Kidney (tissue), 13 donors: ENCODE measurements at regions not wholly inside any gene's neighbourhood (a gene's known extent, or its start where the extent isn't known, plus 50 kb on each side); places are given as distances from the start of the nearest gene placed in this dataset.

Experiments
- DNase-seq, 5 donors: peaks; one replicate each; pipeline ENCODE4 v3.0.0-alpha.2; 2013 to 2020
- FAIRE-seq: peaks from 2 replicates; lab custom pipeline; 2012; peaks lifted over from hg19 to GRCh38; lab: Jason Lieb, UNC
- H3K27ac ChIP-seq, 2 donors: one replicate each; pipeline ENCODE4 v1.7.0; 2013; ENCODE audit warnings: low read depth in 2 of 2, low read length in 2 of 2, inconsistent platforms in 1 of 2
- H3K27me3 ChIP-seq: one replicate; pipeline ENCODE4 v1.7.1; 2013; ENCODE audit warnings: low read length, inconsistent platforms; ENCODE audit not compliant: control insufficient read depth, insufficient read depth
- H3K36me3 ChIP-seq, 3 donors: one replicate each; pipeline versions ENCODE4 v1.7.0 to v1.7.1; 2013; ENCODE audit warnings: low read length in 3 of 3, control low read depth in 1 of 3, inconsistent platforms in 1 of 3; ENCODE audit not compliant: insufficient read depth in 3 of 3, control insufficient read depth in 2 of 3
- H3K4me1 ChIP-seq, 3 donors: one replicate each; pipeline versions ENCODE4 v1.7.0 to v1.7.1; 2013; ENCODE audit warnings: low read length in 3 of 3, inconsistent platforms in 1 of 3, low read depth in 1 of 3; ENCODE audit not compliant: control insufficient read depth in 2 of 3, insufficient read depth in 2 of 3
- H3K4me3 ChIP-seq, 3 donors: one replicate each; pipeline versions ENCODE4 v1.7.0 to v1.8.1; 2013; ENCODE audit warnings: low read length in 3 of 3, control low read depth in 1 of 3, inconsistent platforms in 1 of 3
- H3K9ac ChIP-seq, 3 donors: one replicate each; pipeline versions ENCODE4 v1.7.0 to v1.7.1; 2013; ENCODE audit warnings: low read length in 3 of 3, control low read depth in 1 of 3, inconsistent platforms in 1 of 3
- H3K9me3 ChIP-seq, 3 donors: one replicate each; pipeline versions ENCODE4 v1.7.0 to v1.7.1; 2013; ENCODE audit warnings: low read length in 3 of 3, control low read depth in 1 of 3, inconsistent platforms in 1 of 3; ENCODE audit not compliant: control insufficient read depth in 2 of 3, insufficient read depth in 1 of 3
- intact Hi-C: fragments of 100-400 bp; cut with DNase I; formaldehyde crosslinking; loops from one replicate; pipeline ENCODE4 v1.11.1; 2022
- TF ChIP-seq, protein P1 (sequence below): IDR thresholded peaks from 3 replicates; pipeline ENCODE4 v1.5.1; 2012; ENCODE audit warnings: mild to moderate bottlenecking, moderate library complexity, borderline replicate concordance; ENCODE audit not compliant: insufficient read depth; ENCODE audit errors: extremely low read depth
- donor health status: control.
- donor health status: control.
- donor health status: control.
- donor health status: control.
- donor health status: control.
- donor health status: DM: yes; HTN: yes; CAD: no.
- donor health status: Normal renal cell carcinoma (clear cell type).

- H3K4me3 ChIP-seq: no peak overlapping the region
- intact Hi-C loops: no loop called here
- H3K27ac ChIP-seq: no peak overlapping the region
- no peak for FAIRE-seq
- no peak overlapping the region for H3K9ac ChIP-seq
- H3K27me3 ChIP-seq: no peaks in the 10 kb centered on the region
- no peak for DNase-seq
- TF ChIP-seq, protein P1, sequence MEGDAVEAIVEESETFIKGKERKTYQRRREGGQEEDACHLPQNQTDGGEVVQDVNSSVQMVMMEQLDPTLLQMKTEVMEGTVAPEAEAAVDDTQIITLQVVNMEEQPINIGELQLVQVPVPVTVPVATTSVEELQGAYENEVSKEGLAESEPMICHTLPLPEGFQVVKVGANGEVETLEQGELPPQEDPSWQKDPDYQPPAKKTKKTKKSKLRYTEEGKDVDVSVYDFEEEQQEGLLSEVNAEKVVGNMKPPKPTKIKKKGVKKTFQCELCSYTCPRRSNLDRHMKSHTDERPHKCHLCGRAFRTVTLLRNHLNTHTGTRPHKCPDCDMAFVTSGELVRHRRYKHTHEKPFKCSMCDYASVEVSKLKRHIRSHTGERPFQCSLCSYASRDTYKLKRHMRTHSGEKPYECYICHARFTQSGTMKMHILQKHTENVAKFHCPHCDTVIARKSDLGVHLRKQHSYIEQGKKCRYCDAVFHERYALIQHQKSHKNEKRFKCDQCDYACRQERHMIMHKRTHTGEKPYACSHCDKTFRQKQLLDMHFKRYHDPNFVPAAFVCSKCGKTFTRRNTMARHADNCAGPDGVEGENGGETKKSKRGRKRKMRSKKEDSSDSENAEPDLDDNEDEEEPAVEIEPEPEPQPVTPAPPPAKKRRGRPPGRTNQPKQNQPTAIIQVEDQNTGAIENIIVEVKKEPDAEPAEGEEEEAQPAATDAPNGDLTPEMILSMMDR: no peak
- H3K4me1 ChIP-seq: no peaks in the 10 kb centered on the region
- H3K36me3 ChIP-seq: no peaks in the 10 kb centered on the region
- H3K9me3 ChIP-seq: no peaks in the 10 kb centered on the region
Observed at GRCh38 chrX:40880712-40881111, 145.4 kb upstream of the MED14 start.

DNA sequence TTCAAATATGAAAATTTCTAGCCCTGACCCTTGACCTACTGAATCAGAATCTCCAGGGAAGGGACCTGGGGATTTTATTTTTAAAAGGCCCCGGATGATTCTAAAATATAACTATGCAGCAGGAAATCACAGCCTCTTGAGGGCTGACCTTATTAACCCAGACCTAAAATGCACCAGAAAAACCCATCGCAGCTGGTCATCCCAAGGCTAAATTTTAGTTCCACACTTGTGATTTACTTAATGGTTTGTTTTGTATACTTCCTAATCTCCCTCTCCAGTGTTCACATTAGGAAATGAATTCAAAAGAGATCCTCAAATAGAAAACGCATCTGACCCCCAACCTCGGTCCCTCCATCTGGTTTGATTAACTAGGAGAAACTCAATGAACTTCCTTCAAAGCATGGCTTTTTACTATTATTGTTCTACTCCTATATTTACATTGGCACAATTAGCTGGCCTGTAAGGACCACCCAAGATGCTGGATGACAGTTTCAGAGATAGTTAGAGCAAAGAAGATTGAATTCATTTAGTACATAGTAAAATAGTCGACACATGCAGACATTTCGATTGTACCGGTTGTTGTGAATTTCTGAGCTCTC lies 147.8 kb upstream of the MED14 start:
- intact Hi-C loops: no loop called here
- H3K27me3 ChIP-seq: no peaks in the 10 kb centered on the region
- no peaks in the 10 kb centered on the region for H3K36me3 ChIP-seq
- H3K4me1 ChIP-seq: no peaks in the 10 kb centered on the region
- H3K4me3 ChIP-seq: no peak overlapping the region
- FAIRE-seq: peak; percentile 11
- no peak overlapping the region for H3K9ac ChIP-seq
- H3K9me3 ChIP-seq: no peaks in the 10 kb centered on the region
- peak in 2 of 5 donors; percentile 8 to 37 for DNase-seq
- TF ChIP-seq, protein P1: no peak
- H3K27ac ChIP-seq: no peak overlapping the region

DNA sequence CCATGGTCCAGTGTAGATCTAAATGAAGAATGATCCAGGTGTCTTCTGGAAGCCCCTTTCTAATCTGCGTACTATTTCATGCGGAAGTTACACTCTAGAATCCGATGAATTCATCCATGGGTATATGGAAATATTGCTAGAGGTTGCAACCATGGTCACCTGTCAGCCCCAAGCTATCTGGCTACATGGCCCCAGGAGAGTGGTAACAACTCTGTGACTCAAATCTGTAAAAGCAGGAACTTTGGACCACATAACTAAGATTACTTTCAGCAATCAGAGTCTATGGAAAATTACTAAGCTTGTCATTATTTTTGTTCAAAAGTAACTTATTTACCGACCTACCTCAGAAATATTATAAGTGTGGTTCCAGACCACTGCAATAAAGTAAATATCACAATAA lies 150.6 kb upstream of the MED14 start:
- Histone ChIP-seq H3K36me3 (no peaks in the 10 kb centered on the region), H3K4me3 (no peak overlapping the region), H3K9me3 (no peaks in the 10 kb centered on the region), H3K27ac (no peak overlapping the region), H3K9ac (no peak overlapping the region), H3K27me3 (no peaks in the 10 kb centered on the region), H3K4me1 (no peaks in the 10 kb centered on the region)
- FAIRE-seq (no peak), DNase-seq (no peak)
- intact Hi-C loops: no loop called here
- TF ChIP-seq, protein P1: no peak

DNA sequence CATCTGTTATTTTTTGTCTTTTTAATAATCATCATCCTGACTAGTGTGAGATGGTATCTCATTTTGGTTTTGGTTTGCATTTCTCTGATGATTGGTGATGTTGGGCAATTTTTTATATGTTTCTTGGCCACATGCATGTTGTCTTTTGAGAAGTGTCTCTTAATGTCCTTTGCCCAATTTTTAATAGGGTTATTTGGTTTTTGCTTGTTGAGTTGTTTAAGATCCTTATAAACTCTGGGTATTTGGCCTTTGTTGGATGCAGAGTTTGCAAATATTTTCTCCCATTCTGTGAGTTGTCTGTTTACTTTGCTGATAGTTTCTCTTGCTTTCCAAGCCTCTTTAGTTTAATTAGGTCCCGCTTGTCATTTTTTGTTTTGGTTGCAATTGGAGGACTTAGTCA lies 152.1 kb upstream of the MED14 start:
- TF ChIP-seq, protein P1: no peak

More for the DNA sequence above, 152.1 kb upstream of the MED14 start:
- no peak overlapping the region for H3K27ac ChIP-seq
- no peaks in the 10 kb centered on the region for H3K9me3 ChIP-seq
- H3K9ac ChIP-seq: no peak overlapping the region
- no peaks in the 10 kb centered on the region for H3K4me1 ChIP-seq
- H3K27me3 ChIP-seq: no peaks in the 10 kb centered on the region
- no peak overlapping the region for H3K4me3 ChIP-seq
- DNase-seq: no peak
- FAIRE-seq: peak; percentile 3
- no peaks in the 10 kb centered on the region for H3K36me3 ChIP-seq
- intact Hi-C loops: no loop called here
